Mammary epithelial cell (primary cell): ENCODE measurements at regions not wholly inside any gene's neighbourhood (a gene's known extent, or its start where the extent isn't known, plus 50 kb on each side); places are given as distances from the start of the nearest gene placed in this dataset.

Source experiments
- CTCF ChIP-seq, 2 donors: IDR thresholded peaks in 1 of 2; conservative IDR thresholded peaks in 1 of 2; 2 replicates each; pipeline ENCODE4 v1.5.1; 2011 to 2012; ENCODE audit warnings: inconsistent platforms in 2 of 2, low read length in 2 of 2, mild to moderate bottlenecking in 2 of 2, control low read depth in 1 of 2, low read depth in 1 of 2; ENCODE audit not compliant: insufficient read depth in 1 of 2; ENCODE audit errors: extremely low read depth in 1 of 2
- EZH2 ChIP-seq: IDR thresholded peaks from 2 replicates; pipeline ENCODE4 v1.6.1; 2012; ENCODE audit warnings: low read length, inconsistent platforms, borderline replicate concordance

- TF ChIP-seq CTCF (conservative IDR thresholded peaks at IDR 0.05 in 1 of 2, IDR thresholded peaks at IDR 0.05 in 1 of 2; ENCODE audit: extremely low read depth in 1 of 2, insufficient read depth in 1 of 2, low read depth in 1 of 2, low read length in 2 of 2) = no peak
- no peak for TF ChIP-seq EZH2
These were observed 85.3 kb downstream of the SLC25A47 start for GRCh38 chr14:100408350-100409002.
